AG20443 (cell line): ENCODE measurements at regions not wholly inside any gene's neighbourhood (a gene's known extent, or its start where the extent isn't known, plus 50 kb on each side); places are given as distances from the start of the nearest gene placed in this dataset.

Experiments used
- DNase-seq: peaks from one replicate; pipeline ENCODE4 v3.0.0; 2012; ENCODE audit warnings: low spot score, mixed read lengths

GRCh38 chr7:108697254-108697653, 127.6 kb downstream of the DNAJB9 start:
- DNase-seq, result no peak

- no peak for DNase-seq
These were observed 141.9 kb downstream of the DNAJB9 start for GRCh38 chr7:108711611-108712010.

GRCh38 chr7:108716783-108717182, 147.1 kb downstream of the DNAJB9 start:
- DNase-seq, result no peak

GRCh38 chr7:108717781-108718180, 148.1 kb downstream of the DNAJB9 start:
- DNase-seq, result no peak

GRCh38 chr7:108719631-108720030, 150.0 kb downstream of the DNAJB9 start:
- no peak for DNase-seq

GRCh38 chr7:108722561-108722960, 152.9 kb downstream of the DNAJB9 start:
- no peak for DNase-seq

- no peak for DNase-seq
These were observed 153.7 kb downstream of the DNAJB9 start for GRCh38 chr7:108723381-108723814.

- no peak for DNase-seq
These were observed 154.8 kb downstream of the DNAJB9 start for GRCh38 chr7:108724251-108725100.

- DNase-seq, result no peak
These were observed 166.1 kb downstream of the DNAJB9 start for GRCh38 chr7:108735814-108736213.

GRCh38 chr7:108736221-108736891, 166.7 kb downstream of the DNAJB9 start:
- no peak for DNase-seq

- no peak for DNase-seq
These were observed 201.5 kb downstream of the DNAJB9 start for GRCh38 chr7:108770981-108771745.

GRCh38 chr7:108771853-108772252, 202.2 kb downstream of the DNAJB9 start:
- no peak for DNase-seq

- no peak for DNase-seq
These were observed 208.3 kb downstream of the DNAJB9 start for GRCh38 chr7:108777966-108778365.

- no peak for DNase-seq
These were observed 219.8 kb downstream of the DNAJB9 start for GRCh38 chr7:108789451-108789850.

- no peak for DNase-seq
These were observed 224.8 kb downstream of the DNAJB9 start for GRCh38 chr7:108794466-108794865.

GRCh38 chr7:108802650-108803049, 233.0 kb downstream of the DNAJB9 start:
- no peak for DNase-seq

- DNase-seq, result no peak
These were observed 236.2 kb downstream of the DNAJB9 start for GRCh38 chr7:108805808-108806397.

GRCh38 chr7:108808549-108809266, 239.0 kb downstream of the DNAJB9 start:
- no peak for DNase-seq

- no peak for DNase-seq
These were observed 239.7 kb downstream of the DNAJB9 start for GRCh38 chr7:108809356-108809755.

GRCh38 chr7:108810756-108811385, 241.2 kb downstream of the DNAJB9 start:
- DNase-seq, result no peak
